ENCODE measurements at regions not wholly inside any gene's neighbourhood (a gene's known extent, or its start where the extent isn't known, plus 50 kb on each side); places are given as distances from the start of the nearest gene placed in this dataset.

DNA sequence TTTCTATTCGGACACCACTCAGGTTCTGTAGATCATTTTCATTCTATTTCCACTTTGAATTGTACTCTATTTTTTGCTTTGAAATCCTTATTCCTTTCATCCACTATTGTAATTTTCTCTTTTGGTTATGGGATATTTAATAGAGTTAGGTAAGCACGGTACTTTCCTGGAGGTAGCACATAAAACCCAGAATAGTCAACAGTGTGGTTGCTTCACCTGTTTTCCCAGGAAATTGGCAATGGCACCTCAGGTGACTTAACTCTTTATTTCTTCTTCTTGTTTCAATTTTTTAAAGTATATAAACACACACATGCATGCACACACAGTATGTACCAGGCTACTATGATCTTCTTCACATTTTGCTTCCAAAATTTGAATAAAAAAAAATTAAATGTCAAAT lies 682.0 kb upstream of the TMEFF2 start:
- TF ChIP-seq, protein P1, sequence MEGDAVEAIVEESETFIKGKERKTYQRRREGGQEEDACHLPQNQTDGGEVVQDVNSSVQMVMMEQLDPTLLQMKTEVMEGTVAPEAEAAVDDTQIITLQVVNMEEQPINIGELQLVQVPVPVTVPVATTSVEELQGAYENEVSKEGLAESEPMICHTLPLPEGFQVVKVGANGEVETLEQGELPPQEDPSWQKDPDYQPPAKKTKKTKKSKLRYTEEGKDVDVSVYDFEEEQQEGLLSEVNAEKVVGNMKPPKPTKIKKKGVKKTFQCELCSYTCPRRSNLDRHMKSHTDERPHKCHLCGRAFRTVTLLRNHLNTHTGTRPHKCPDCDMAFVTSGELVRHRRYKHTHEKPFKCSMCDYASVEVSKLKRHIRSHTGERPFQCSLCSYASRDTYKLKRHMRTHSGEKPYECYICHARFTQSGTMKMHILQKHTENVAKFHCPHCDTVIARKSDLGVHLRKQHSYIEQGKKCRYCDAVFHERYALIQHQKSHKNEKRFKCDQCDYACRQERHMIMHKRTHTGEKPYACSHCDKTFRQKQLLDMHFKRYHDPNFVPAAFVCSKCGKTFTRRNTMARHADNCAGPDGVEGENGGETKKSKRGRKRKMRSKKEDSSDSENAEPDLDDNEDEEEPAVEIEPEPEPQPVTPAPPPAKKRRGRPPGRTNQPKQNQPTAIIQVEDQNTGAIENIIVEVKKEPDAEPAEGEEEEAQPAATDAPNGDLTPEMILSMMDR (IDR thresholded peaks at IDR 0.05; ENCODE audit: low read depth, low read length): no peak
- no peak for TF ChIP-seq EZH2phosphoT487 (IDR thresholded peaks at IDR 0.05; ENCODE audit: low read depth)
